Naive thymus-derived CD4-positive, alpha-beta T cell (primary cell): ENCODE measurements at regions not wholly inside any gene's neighbourhood (a gene's known extent, or its start where the extent isn't known, plus 50 kb on each side); places are given as distances from the start of the nearest gene placed in this dataset.
"Not testable (repeated sequence)": the region's sequence is repeated elsewhere in the genome, so short reads cannot be mapped to it uniquely, and the experiment has no call there.

ENCODE experiments used
- ATAC-seq: fragments of 150-1000 bp; cut with Tn5 transposase; 2 replicates; pipeline ENCODE4 v1.10.0; 2021; ENCODE audit warnings: mild to moderate bottlenecking, moderate library complexity
- CTCF ChIA-PET: fragments of 350-600 bp; sonication (Branson Sonifier 250); formaldehyde crosslinking; loops from one replicate; lab custom pipeline; 2021; ENCODE audit warnings: antibody characterized with exemption; lab: Charles Lee
- POLR2A ChIA-PET: fragments of 350-600 bp; sonication (Branson Sonifier 250); formaldehyde crosslinking; loops from one replicate; lab custom pipeline; 2021; ENCODE audit warnings: antibody characterized with exemption, inconsistent platforms; lab: Charles Lee
- DNase-seq, 9 donors: peaks; one replicate each; pipeline versions ENCODE4 v3.0.0 to v3.0.0-alpha.2; 2020 to 2022; ENCODE audit warnings: mixed read lengths in 1 of 9
- H3K27ac ChIP-seq: one replicate; pipeline ENCODE4 v1.7.0; 2013; ENCODE audit warnings: mild to moderate bottlenecking, low read depth, low read length, moderate library complexity
- H3K27me3 ChIP-seq, 2 donors: one replicate each; pipeline ENCODE4 v1.7.0; 2013; ENCODE audit warnings: low read length in 2 of 2, mild to moderate bottlenecking in 2 of 2, moderate library complexity in 2 of 2; ENCODE audit not compliant: control insufficient read depth in 2 of 2, insufficient read depth in 2 of 2
- H3K36me3 ChIP-seq, 3 experiments: 1 replicate in 2 of 3; 2 replicates in 1 of 3; pipeline ENCODE4 v1.7.0; 2013; ENCODE audit warnings: low read length in 3 of 3, mild to moderate bottlenecking in 3 of 3, moderate library complexity in 1 of 3; ENCODE audit not compliant: insufficient read depth in 3 of 3, control insufficient read depth in 2 of 3
- H3K4me1 ChIP-seq, 2 donors: one replicate each; pipeline ENCODE4 v1.7.0; 2013; ENCODE audit warnings: low read length in 2 of 2, mild to moderate bottlenecking in 2 of 2, moderate library complexity in 1 of 2; ENCODE audit not compliant: control insufficient read depth in 2 of 2, insufficient read depth in 2 of 2
- H3K4me3 ChIP-seq: 2 replicates; pipeline ENCODE4 v1.7.0; 2013; ENCODE audit warnings: mild to moderate bottlenecking, low read length
- H3K9me3 ChIP-seq, 3 experiments: 1 replicate in 2 of 3; 2 replicates in 1 of 3; pipeline ENCODE4 v1.7.0; 2013; ENCODE audit warnings: low read length in 3 of 3; ENCODE audit not compliant: control insufficient read depth in 2 of 3
- H3K27ac Mint-ChIP-seq, 9 donors: one replicate each; pipeline ENCODE4 v1.8.0; 2020 to 2022; ENCODE audit warnings: mixed read lengths in 9 of 9, mild to moderate bottlenecking in 8 of 9, moderate library complexity in 5 of 9, inconsistent platforms in 2 of 9
- H3K27me3 Mint-ChIP-seq, 5 donors: one replicate each; pipeline ENCODE4 v1.8.0; 2021 to 2022; ENCODE audit warnings: mixed read lengths in 5 of 5, mild to moderate bottlenecking in 1 of 5
- H3K36me3 Mint-ChIP-seq, 5 donors: one replicate each; pipeline ENCODE4 v1.8.0; 2020 to 2022; ENCODE audit warnings: mixed read lengths in 5 of 5, mild to moderate bottlenecking in 3 of 5, inconsistent platforms in 1 of 5
- H3K4me1 Mint-ChIP-seq, 7 donors: one replicate each; pipeline ENCODE4 v1.8.0; 2020 to 2022; ENCODE audit warnings: mixed read lengths in 7 of 7, mild to moderate bottlenecking in 3 of 7, inconsistent platforms in 1 of 7
- H3K4me3 Mint-ChIP-seq, 10 donors: one replicate each; pipeline ENCODE4 v1.8.0; 2020 to 2022; ENCODE audit warnings: mild to moderate bottlenecking in 10 of 10, mixed read lengths in 10 of 10, moderate library complexity in 6 of 10, inconsistent platforms in 2 of 10
- H3K9me3 Mint-ChIP-seq, 11 donors: one replicate each; pipeline ENCODE4 v1.8.0; 2020 to 2022; ENCODE audit warnings: mixed read lengths in 11 of 11, mild to moderate bottlenecking in 4 of 11, inconsistent platforms in 1 of 11, moderate library complexity in 1 of 11
- intact Hi-C, 2 donors: fragments of 100-400 bp; cut with micrococcal nuclease; formaldehyde crosslinking; loops; one replicate each; pipeline ENCODE4 v1.15.1; 2023

DNA sequence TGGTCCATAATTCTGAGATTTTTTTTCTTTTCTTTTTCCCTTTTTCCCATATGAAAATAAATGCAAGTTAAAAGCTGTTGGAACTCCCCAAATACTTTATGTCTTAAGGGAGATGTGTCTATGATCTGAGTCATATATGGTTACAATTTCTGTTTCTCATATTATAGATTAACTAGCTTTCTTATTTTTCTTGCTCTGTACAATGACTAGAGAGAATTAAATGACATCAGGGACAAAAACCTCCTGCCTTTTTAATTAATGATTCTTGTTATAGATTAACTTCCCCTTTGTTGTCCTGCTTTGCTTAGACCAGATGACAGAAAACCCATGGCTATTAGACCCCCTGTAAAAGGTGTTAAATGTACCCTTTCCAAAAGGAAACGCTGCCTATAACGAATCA lies 643.9 kb upstream of the NXPH2 start:
- H3K4me3 ChIP-seq = no peak overlapping the region
- Mint-ChIP-seq H3K27me3 (no peaks in the 10 kb centered on the region), H3K27ac (no peak overlapping the region), H3K9me3 (peaks cover 0 to 42% (median 10%) of the 10 kb centered on the region in 11 donors), H3K36me3 (no peaks in the 10 kb centered on the region), H3K4me1 (no peaks in the 10 kb centered on the region), H3K4me3 (no peak overlapping the region)
- POLR2A ChIA-PET = no interaction called here
- CTCF ChIA-PET = no interaction called here
- DNase-seq = no peak
- H3K27me3 ChIP-seq = no peaks in the 10 kb centered on the region
- H3K27ac ChIP-seq = no peak overlapping the region
- H3K36me3 ChIP-seq = no peaks in the 10 kb centered on the region
- no peak for ATAC-seq
- no peaks in the 10 kb centered on the region for H3K9me3 ChIP-seq
- H3K4me1 ChIP-seq = no peaks in the 10 kb centered on the region
- intact Hi-C loops = no loop called here

DNA sequence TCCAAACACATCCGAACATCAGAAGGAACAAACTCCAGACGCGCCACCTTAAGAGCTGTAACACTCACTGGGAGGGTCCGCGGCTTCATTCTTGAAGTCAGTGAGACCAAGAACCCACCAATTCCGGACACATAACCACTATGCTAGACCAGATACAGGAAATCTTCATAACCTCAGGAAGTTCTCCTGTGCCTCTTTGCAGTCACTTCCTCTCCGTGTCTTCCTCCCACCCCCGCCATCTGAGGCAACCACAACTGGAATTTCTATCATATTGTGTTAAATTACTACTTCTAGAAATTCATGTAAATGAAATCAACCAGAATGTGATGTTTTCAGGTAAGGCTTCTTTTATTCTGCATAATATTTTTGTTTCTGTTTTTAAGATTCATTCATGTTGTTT lies 631.0 kb upstream of the NXPH2 start:
- CTCF ChIA-PET = no interaction called here
- Mint-ChIP-seq H3K36me3 (no peaks in the 10 kb centered on the region), H3K4me3 (no peak overlapping the region), H3K27me3 (no peaks in the 10 kb centered on the region), H3K9me3 (peaks cover 0 to 30% (median 12%) of the 10 kb centered on the region in 11 donors), H3K4me1 (peaks cover 0 to 6% (median 0%) of the 10 kb centered on the region in 7 donors), H3K27ac (no peak overlapping the region)
- H3K9me3 ChIP-seq = no peaks in the 10 kb centered on the region
- no peaks in the 10 kb centered on the region for H3K4me1 ChIP-seq
- H3K27ac ChIP-seq = no peak overlapping the region
- no peaks in the 10 kb centered on the region for H3K36me3 ChIP-seq
- POLR2A ChIA-PET = no interaction called here
- intact Hi-C loops = no loop called here
- no peak for ATAC-seq
- H3K27me3 ChIP-seq = no peaks in the 10 kb centered on the region
- DNase-seq = no peak
- H3K4me3 ChIP-seq = no peak overlapping the region

DNA sequence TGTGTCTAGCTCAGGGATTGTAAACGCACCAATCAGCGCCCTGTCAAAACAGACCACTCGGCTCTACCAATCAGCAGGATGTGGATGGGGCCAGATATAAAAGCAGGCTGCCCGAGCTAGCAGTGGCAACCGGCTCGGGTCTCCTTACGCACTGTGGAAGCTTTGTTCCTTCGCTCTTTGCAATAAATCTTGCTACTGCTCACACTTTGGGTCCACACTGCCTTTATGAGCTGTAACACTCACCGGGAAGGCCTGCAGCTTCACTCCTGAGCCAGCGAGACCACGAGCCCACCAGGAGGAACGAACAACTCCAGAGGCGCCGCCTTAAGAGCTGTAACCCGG lies 630.6 kb upstream of the NXPH2 start:
- DNase-seq, POLR2A ChIA-PET, H3K9me3 ChIP-seq, H3K36me3 Mint-ChIP-seq, intact Hi-C loops, H3K4me3 ChIP-seq, H3K4me1 ChIP-seq, H3K27ac Mint-ChIP-seq, H3K4me3 Mint-ChIP-seq, ATAC-seq, H3K36me3 ChIP-seq, H3K27ac ChIP-seq, CTCF ChIA-PET, H3K27me3 ChIP-seq, H3K4me1 Mint-ChIP-seq, H3K27me3 Mint-ChIP-seq: not testable (repeated sequence)
- peaks cover 0 to 30% (median 12%) of the 10 kb centered on the region in 11 donors for H3K9me3 Mint-ChIP-seq

DNA sequence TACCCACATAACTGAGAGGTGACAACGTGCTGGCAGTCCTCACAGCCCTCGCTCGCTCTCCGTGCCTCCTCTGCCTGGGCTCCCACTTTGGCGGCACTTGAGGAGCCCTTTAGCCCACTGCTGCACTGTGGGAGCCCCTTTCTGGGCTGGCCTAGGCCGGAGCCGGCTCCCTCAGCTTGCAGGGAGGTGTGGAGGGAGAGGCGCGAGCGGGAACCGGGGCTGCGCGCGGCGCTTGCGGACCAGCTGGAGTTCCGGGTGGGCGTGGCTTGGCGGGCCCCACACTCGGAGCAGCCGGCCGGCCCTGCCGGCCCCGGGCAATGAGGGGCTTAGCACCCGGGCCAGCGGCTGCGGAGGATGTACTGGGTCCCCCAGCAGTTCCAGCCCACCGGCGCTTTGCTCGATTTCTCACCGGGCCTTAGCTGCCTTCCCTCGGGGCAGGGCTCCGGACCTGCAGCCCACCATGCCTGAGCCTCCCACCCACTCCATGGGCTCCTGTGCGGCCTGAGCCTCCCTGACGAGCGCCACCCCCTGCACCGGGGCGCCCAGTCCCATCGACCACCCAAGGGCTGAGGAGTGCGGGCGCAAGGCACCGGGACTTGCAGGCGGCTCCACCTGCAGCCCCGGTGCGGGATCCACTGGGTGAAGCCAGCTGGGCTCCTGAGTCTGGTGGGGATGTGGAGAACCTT lies 630.1 kb upstream of the NXPH2 start:
- POLR2A ChIA-PET, H3K4me3 ChIP-seq, H3K4me1 Mint-ChIP-seq, H3K27ac Mint-ChIP-seq, H3K27me3 ChIP-seq, CTCF ChIA-PET, DNase-seq, ATAC-seq, intact Hi-C loops, H3K4me1 ChIP-seq, H3K27me3 Mint-ChIP-seq, H3K36me3 Mint-ChIP-seq, H3K36me3 ChIP-seq, H3K27ac ChIP-seq, H3K4me3 Mint-ChIP-seq, H3K9me3 ChIP-seq: not testable (repeated sequence)
- peaks cover 2 to 33% (median 13%) of the 10 kb centered on the region in 11 donors for H3K9me3 Mint-ChIP-seq

DNA sequence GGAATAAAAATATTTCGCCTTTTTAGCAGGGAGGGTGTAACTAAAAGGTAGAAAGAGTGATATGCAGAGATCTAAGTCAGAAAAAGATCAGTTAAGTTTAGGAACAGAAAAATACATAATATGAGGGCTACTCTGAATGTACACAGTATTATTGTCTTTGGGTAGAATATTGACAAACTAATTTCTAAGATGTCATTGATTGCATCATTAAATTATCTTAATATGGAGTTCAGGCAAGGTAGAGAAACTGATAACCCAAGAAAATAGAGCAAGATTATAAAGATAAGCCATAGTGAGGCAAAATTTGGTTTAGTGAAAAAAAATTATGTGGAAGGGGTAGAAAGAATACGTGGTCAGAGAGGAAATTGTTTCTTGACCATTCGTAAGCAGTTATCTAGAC lies 629.0 kb upstream of the NXPH2 start:
- Histone ChIP-seq H3K27me3 (no peaks in the 10 kb centered on the region), H3K36me3 (no peaks in the 10 kb centered on the region), H3K27ac (no peak overlapping the region), H3K9me3 (no peaks in the 10 kb centered on the region), H3K4me1 (no peaks in the 10 kb centered on the region), H3K4me3 (no peak overlapping the region)
- ATAC-seq = no peak
- Mint-ChIP-seq H3K27me3 (no peaks in the 10 kb centered on the region), H3K27ac (no peak overlapping the region), H3K4me3 (no peak overlapping the region), H3K36me3 (no peaks in the 10 kb centered on the region), H3K4me1 (peaks cover 0 to 6% (median 0%) of the 10 kb centered on the region in 7 donors), H3K9me3 (peaks cover 0 to 26% (median 10%) of the 10 kb centered on the region in 11 donors)
- ChIA-PET POLR2A (no interaction called here), CTCF (no interaction called here)
- intact Hi-C loops = no loop called here
- DNase-seq = no peak

DNA sequence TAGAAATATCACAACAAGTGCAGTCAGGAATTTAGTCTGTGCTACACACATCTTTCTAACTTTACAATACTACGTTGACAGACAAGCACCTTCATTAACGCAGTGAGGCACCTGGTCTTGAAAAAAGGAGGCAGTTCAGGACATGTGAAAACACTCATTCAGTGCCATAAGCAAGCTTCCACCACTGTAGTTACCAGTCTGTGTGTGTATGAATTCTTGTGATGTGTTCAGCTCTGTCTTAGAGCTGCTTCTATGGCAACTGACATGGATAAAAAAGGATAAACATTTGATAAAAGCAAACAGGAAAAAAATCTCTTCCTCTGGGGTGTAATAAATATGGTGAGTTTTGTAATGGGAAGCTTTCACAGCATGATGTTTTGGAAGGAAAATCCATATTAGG lies 623.8 kb upstream of the NXPH2 start:
- CTCF ChIA-PET = no interaction called here
- H3K27me3 Mint-ChIP-seq = no peaks in the 10 kb centered on the region
- DNase-seq (no peak), ATAC-seq (no peak)
- H3K4me3 Mint-ChIP-seq = no peak overlapping the region
- H3K27ac ChIP-seq = no peak overlapping the region
- intact Hi-C loops = no loop called here
- no peaks in the 10 kb centered on the region for H3K4me1 ChIP-seq
- H3K36me3 Mint-ChIP-seq = no peaks in the 10 kb centered on the region
- POLR2A ChIA-PET = interaction anchor here (0.6 kb wide), 1 partner anchor 342 kb away, joined by 3 read pairs; no protein-coding TSS in a partner anchor
- peaks cover 0 to 24% (median 8%) of the 10 kb centered on the region in 11 donors for H3K9me3 Mint-ChIP-seq
- H3K9me3 ChIP-seq = no peaks in the 10 kb centered on the region
- H3K4me1 Mint-ChIP-seq = no peaks in the 10 kb centered on the region
- H3K27me3 ChIP-seq = no peaks in the 10 kb centered on the region
- no peaks in the 10 kb centered on the region for H3K36me3 ChIP-seq
- H3K27ac Mint-ChIP-seq = no peak overlapping the region
- H3K4me3 ChIP-seq = no peak overlapping the region

DNA sequence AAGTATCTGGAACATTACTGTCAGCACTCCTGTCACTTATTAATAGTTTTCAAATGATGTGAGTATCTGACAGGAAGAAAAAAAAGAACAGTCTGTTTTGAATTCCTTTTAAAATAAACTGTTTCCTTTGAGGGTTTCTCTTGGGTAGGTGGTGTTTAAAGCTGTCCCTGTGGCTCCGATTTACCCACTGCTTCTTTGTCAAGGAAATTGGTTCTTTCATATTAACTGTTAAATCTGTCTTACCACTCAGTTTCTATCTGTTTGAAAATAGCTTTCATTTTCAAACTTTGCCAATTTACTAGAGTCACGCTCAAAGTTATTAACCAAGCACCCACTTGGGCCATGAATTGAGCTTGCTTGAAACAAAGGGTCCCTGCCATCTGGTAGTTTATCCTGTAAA lies 614.6 kb upstream of the NXPH2 start:
- no peaks in the 10 kb centered on the region for H3K9me3 ChIP-seq
- no peaks in the 10 kb centered on the region for H3K4me1 ChIP-seq
- H3K27ac Mint-ChIP-seq = no peak overlapping the region
- ChIA-PET CTCF (no interaction called here), POLR2A (no interaction called here)
- no peak overlapping the region for H3K4me3 Mint-ChIP-seq
- H3K36me3 ChIP-seq = no peaks in the 10 kb centered on the region
- intact Hi-C loops = no loop called here
- no peaks in the 10 kb centered on the region for H3K27me3 Mint-ChIP-seq
- H3K9me3 Mint-ChIP-seq = peaks cover 0 to 14% (median 6%) of the 10 kb centered on the region in 11 donors
- no peaks in the 10 kb centered on the region for H3K36me3 Mint-ChIP-seq
- H3K27ac ChIP-seq = no peak overlapping the region
- no peak for ATAC-seq
- H3K4me3 ChIP-seq = no peak overlapping the region
- H3K27me3 ChIP-seq = no peaks in the 10 kb centered on the region
- no peaks in the 10 kb centered on the region for H3K4me1 Mint-ChIP-seq
- no peak for DNase-seq
